ENCODE measurements at regions not wholly inside any gene's neighbourhood (a gene's known extent, or its start where the extent isn't known, plus 50 kb on each side); places are given as distances from the start of the nearest gene placed in this dataset.

DNA sequence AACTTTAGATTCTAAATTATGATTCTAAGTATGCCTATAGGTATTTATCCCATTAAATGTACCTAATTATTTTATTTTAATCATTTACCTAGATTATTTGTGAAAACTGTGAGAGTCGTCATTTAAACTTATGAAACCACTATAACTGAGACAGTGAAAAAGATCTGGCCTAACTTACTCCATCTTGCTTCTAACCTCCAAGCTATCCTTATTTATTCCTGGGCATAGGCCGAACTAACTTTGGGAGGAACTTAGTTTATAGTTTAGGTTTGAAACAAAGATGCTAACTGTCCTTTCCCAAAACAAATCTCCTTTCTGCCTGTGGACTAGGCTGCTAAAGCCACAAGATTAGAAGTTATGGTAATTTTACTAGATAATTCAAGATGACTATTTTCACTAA is 79.7 kb upstream of the PPP2R5C start:
- Histone ChIP-seq H3K18ac (ENCODE audit: extremely low read depth, low read length) (no peak overlapping the region), H4K91ac (replicated peaks; ENCODE audit: insufficient read length, low read length) (no peak overlapping the region), H3K23ac (ENCODE audit: insufficient read length) (no peak overlapping the region), H3K79me1 (ENCODE audit: low read depth, low read length) (no peaks in the 10 kb centered on the region), H2BK20ac (ENCODE audit: low read length) (no peak overlapping the region), H3K36me3 (ENCODE audit: control insufficient read depth in 2 of 4, insufficient read depth in 4 of 4, low read length in 3 of 4) (no peaks in the 10 kb centered on the region), H3K79me2 (ENCODE audit: control insufficient read depth in 1 of 2, insufficient read depth in 2 of 2, low read length in 2 of 2) (peaks cover 0 to 4% of the 10 kb centered on the region in 2 experiments; a peak in 2 of 4 replicates), H4K5ac (ENCODE audit: insufficient read length, low read depth, low read length) (no peak overlapping the region), H2BK120ac (replicated peaks; ENCODE audit: low read depth, low read length) (no peak overlapping the region), H3K27me3 (replicated peaks in 1 of 4; ENCODE audit: control insufficient read depth in 3 of 4, extremely low read depth in 1 of 4, insufficient read depth in 3 of 4, low read length in 3 of 4) (peaks cover 8 to 36% (median 26%) of the 10 kb centered on the region in 4 experiments; a peak in 5 of 7 replicates), H3K14ac (ENCODE audit: insufficient read length) (no peak overlapping the region), H3K4me1 (replicated peaks in 1 of 4; ENCODE audit: control insufficient read depth in 3 of 4, insufficient read depth in 4 of 4, low read length in 3 of 4) (peaks cover 0 to 4% (median 0%) of the 10 kb centered on the region in 4 experiments; a peak in 3 of 7 replicates), H3K9ac (replicated peaks in 1 of 4; ENCODE audit: extremely low read depth in 1 of 4, low read depth in 3 of 4, low read length in 3 of 4) (no peak overlapping the region), H4K20me1 (replicated peaks in 1 of 2; ENCODE audit: control insufficient read depth in 1 of 2, insufficient read depth in 2 of 2, low read length in 2 of 2) (peaks cover 0 to 4% of the 10 kb centered on the region in 2 experiments), H3K4me2 (ENCODE audit: insufficient read depth in 1 of 2, low read depth in 2 of 2, low read length in 2 of 2) (no peak overlapping the region), H2BK12ac (ENCODE audit: low read depth, low read length) (no peak overlapping the region), H3K9me3 (ENCODE audit: insufficient read depth in 2 of 2, low read depth in 1 of 2, low read length in 1 of 2) (0 out of 4 replicates have a peak, but pooled peaks cover 0 to 3% of the 10 kb centered on the region in 2 experiments), H2BK15ac (ENCODE audit: low read length) (no peak overlapping the region), H2AFZ (ENCODE audit: low read length) (no peak overlapping the region), H3K4ac (replicated peaks; ENCODE audit: insufficient read length, low read depth, low read length) (no peak overlapping the region), H3K23me2 (ENCODE audit: low read depth, low read length) (peaks cover 4% of the 10 kb centered on the region), H4K8ac (ENCODE audit: extremely low read depth, insufficient read depth, low read length) (no peak overlapping the region), H3K27ac (ENCODE audit: low read depth, low read length) (no peak overlapping the region), H3K56ac (replicated peaks; ENCODE audit: insufficient read length, low read depth, low read length) (no peak overlapping the region), H3K4me3 (ENCODE audit: extremely low read depth in 1 of 4, insufficient read depth in 2 of 4, low read depth in 3 of 4, low read length in 4 of 4) (no peak overlapping the region), H2BK5ac (ENCODE audit: low read depth, low read length) (no peak overlapping the region), H2AK5ac (ENCODE audit: low read depth, low read length) (no peak overlapping the region)
- FAIRE-seq: no peak
- CTCF ChIA-PET (ENCODE audit: partially characterized antibody): no interaction called here
- no peak for DNase-seq (ENCODE audit: low read depth in 1 of 2, low spot score in 2 of 2)
- POLR2A ChIA-PET (ENCODE audit: partially characterized antibody): interaction anchor here (0.7 kb wide), 1 partner anchor 425 kb away, joined by 3 read pairs; no protein-coding TSS in a partner anchor
- WGBS, 2 experiments (ENCODE audit: extremely low coverage in 1 of 2, insufficient coverage in 1 of 2, insufficient read length in 1 of 2, insufficient replicate concordance in 2 of 2, low coverage in 1 of 2, low lambda C conversion rate in 2 of 2, missing lambda C conversion rate in 1 of 2): 94% methylated on average over 2 of the region's 2 CpGs; no CpG with 5 or more reads in 1 of the 2 experiments
- no peak for TF ChIP-seq TCF12 (IDR thresholded peaks at IDR 0.05; ENCODE audit: low read depth, low read length)
- TF ChIP-seq BCL11A (IDR thresholded peaks at IDR 0.05; ENCODE audit: low read depth in 2 of 2, low read length in 2 of 2): no peak
- no peak for TF ChIP-seq MAX (IDR thresholded peaks at IDR 0.05)
- no peak for TF ChIP-seq CREB1 (IDR thresholded peaks at IDR 0.05)
- no peak for TF ChIP-seq ZNF274 (IDR thresholded peaks at IDR 0.05; ENCODE audit: borderline replicate concordance, extremely low read depth, low read length)
- no peak for TF ChIP-seq POLR2AphosphoS5 (IDR thresholded peaks at IDR 0.05; ENCODE audit: low read depth, low read length)
- TF ChIP-seq BACH1 (IDR thresholded peaks at IDR 0.05; ENCODE audit: low read length): no peak
- no peak for TF ChIP-seq EP300 (IDR thresholded peaks at IDR 0.05; ENCODE audit: borderline replicate concordance in 1 of 2, low read depth in 2 of 2, low read length in 2 of 2)
- TF ChIP-seq SRF (IDR thresholded peaks at IDR 0.05; ENCODE audit: low read depth, low read length): no peak
